ENCODE measurements at regions not wholly inside any gene's neighbourhood (a gene's known extent, or its start where the extent isn't known, plus 50 kb on each side); places are given as distances from the start of the nearest gene placed in this dataset.

- no peak overlapping the region for H3K4me3 Mint-ChIP-seq
- no peak overlapping the region for H3K27ac Mint-ChIP-seq
- TF ChIP-seq CTCF (IDR thresholded peaks at IDR 0.05), result no peak
- Histone ChIP-seq H3K27me3 (ENCODE audit: control insufficient read depth in 1 of 2, insufficient read depth in 2 of 2, low read length in 2 of 2) (no peaks in the 10 kb centered on the region), H3K36me3 (ENCODE audit: insufficient read depth, low read length) (no peaks in the 10 kb centered on the region), H3K27ac (ENCODE audit: low read depth in 1 of 2, low read length in 2 of 2) (no peak overlapping the region), H3K4me1 (ENCODE audit: insufficient read depth, low read length) (no peaks in the 10 kb centered on the region), H3K4me3 (ENCODE audit: low read length) (no peak overlapping the region), H3K9me3 (ENCODE audit: control insufficient read depth in 1 of 2, insufficient read depth in 1 of 2, low read length in 2 of 2) (peaks cover 0 to 4% of the 10 kb centered on the region in 2 experiments)
- H3K9me3 Mint-ChIP-seq, result no peaks in the 10 kb centered on the region
- ChIA-PET POLR2A (no interaction called here), CTCF (no interaction called here)
- H3K36me3 Mint-ChIP-seq (ENCODE audit: low read depth), result no peaks in the 10 kb centered on the region
- ATAC-seq (ENCODE audit: poor library complexity), result no peak
- no peaks in the 10 kb centered on the region for H3K4me1 Mint-ChIP-seq (ENCODE audit: low read depth)
- no peak for DNase-seq
- intact Hi-C loops (cut with DNase I, micrococcal nuclease), result no loop called here
- no peaks in the 10 kb centered on the region for H3K27me3 Mint-ChIP-seq
Observed at GRCh38 chr2:33893824-33894223, 294.7 kb upstream of the FAM98A start.

DNA sequence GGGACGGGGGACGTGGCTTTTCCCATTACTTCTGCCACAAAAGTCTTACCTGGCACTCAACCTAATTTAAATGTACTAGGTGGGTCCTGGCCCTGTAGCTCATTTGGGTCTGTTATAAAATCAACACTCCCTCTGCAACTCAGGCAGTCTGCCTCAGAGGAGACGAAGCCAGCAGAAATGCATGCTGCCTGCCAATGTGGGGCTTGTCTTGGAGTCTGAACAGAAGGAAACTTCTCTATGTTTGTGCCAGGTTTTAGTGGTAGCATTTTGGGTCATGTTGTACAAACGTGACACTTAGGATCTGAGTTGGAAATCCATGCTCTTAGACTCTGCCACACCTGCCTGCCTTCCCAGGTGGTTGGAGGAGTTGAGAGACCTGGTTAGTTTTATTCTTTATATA, 292.5 kb upstream of the FAM98A start:
- DNase-seq, result no peak
- CTCF ChIA-PET, result no interaction called here
- Mint-ChIP-seq H3K36me3 (ENCODE audit: low read depth) (no peaks in the 10 kb centered on the region), H3K27me3 (no peaks in the 10 kb centered on the region), H3K27ac (no peak overlapping the region), H3K4me3 (no peak overlapping the region), H3K9me3 (no peaks in the 10 kb centered on the region), H3K4me1 (ENCODE audit: low read depth) (no peaks in the 10 kb centered on the region)
- intact Hi-C loops (cut with DNase I, micrococcal nuclease), result no loop called here
- POLR2A ChIA-PET, result no interaction called here
- Histone ChIP-seq H3K36me3 (ENCODE audit: insufficient read depth, low read length) (no peaks in the 10 kb centered on the region), H3K27ac (ENCODE audit: low read depth in 1 of 2, low read length in 2 of 2) (no peak overlapping the region), H3K9me3 (ENCODE audit: control insufficient read depth in 1 of 2, insufficient read depth in 1 of 2, low read length in 2 of 2) (peaks cover 0 to 4% of the 10 kb centered on the region in 2 experiments), H3K4me1 (ENCODE audit: insufficient read depth, low read length) (no peaks in the 10 kb centered on the region), H3K4me3 (ENCODE audit: low read length) (no peak overlapping the region), H3K27me3 (ENCODE audit: control insufficient read depth in 1 of 2, insufficient read depth in 2 of 2, low read length in 2 of 2) (no peaks in the 10 kb centered on the region)
- ATAC-seq (ENCODE audit: poor library complexity), result no peak
- TF ChIP-seq CTCF (IDR thresholded peaks at IDR 0.05), result no peak

DNA sequence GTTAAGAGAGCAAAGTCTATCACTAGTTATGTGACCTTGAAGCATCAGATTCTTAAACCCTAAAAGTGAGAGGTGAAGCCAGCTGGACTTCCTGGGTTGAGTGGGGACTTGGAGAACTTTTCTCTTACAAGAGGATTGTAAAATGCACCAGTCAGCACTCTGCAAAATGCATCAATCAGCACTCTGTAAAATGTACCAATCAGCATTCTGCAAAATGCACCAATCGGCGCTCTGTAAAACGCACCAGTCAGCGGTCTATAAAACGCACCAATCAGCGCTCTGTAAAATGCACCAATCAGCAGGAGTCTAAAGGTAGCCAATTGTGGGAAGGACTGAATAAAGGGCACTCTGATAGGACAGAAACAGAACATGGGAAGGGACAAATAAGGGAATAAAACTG, 291.6 kb upstream of the FAM98A start:
- no peaks in the 10 kb centered on the region for H3K4me1 ChIP-seq (ENCODE audit: insufficient read depth, low read length)
- Mint-ChIP-seq H3K27ac (no peak overlapping the region), H3K27me3 (no peaks in the 10 kb centered on the region), H3K4me1 (ENCODE audit: low read depth) (no peaks in the 10 kb centered on the region), H3K4me3 (no peak overlapping the region), H3K36me3 (ENCODE audit: low read depth) (no peaks in the 10 kb centered on the region), H3K9me3 (no peaks in the 10 kb centered on the region)
- ATAC-seq (ENCODE audit: poor library complexity), result no peak
- peaks cover 0 to 4% of the 10 kb centered on the region in 2 experiments for H3K9me3 ChIP-seq (ENCODE audit: control insufficient read depth in 1 of 2, insufficient read depth in 1 of 2, low read length in 2 of 2)
- CTCF ChIA-PET, result no interaction called here
- intact Hi-C loops (cut with DNase I, micrococcal nuclease), result no loop called here
- POLR2A ChIA-PET, result no interaction called here
- H3K27ac ChIP-seq (ENCODE audit: low read depth in 1 of 2, low read length in 2 of 2), result no peak overlapping the region
- no peak for TF ChIP-seq CTCF (IDR thresholded peaks at IDR 0.05)
- H3K27me3 ChIP-seq (ENCODE audit: control insufficient read depth in 1 of 2, insufficient read depth in 2 of 2, low read length in 2 of 2), result no peaks in the 10 kb centered on the region
- H3K36me3 ChIP-seq (ENCODE audit: insufficient read depth, low read length), result no peaks in the 10 kb centered on the region
- no peak overlapping the region for H3K4me3 ChIP-seq (ENCODE audit: low read length)
- no peak for DNase-seq

Data from CD4-positive, alpha-beta T cell (primary cell).